Panc1 (cell line): ENCODE measurements at regions not wholly inside any gene's neighbourhood (a gene's known extent, or its start where the extent isn't known, plus 50 kb on each side); places are given as distances from the start of the nearest gene placed in this dataset.
"Not testable (repeated sequence)": the region's sequence is repeated elsewhere in the genome, so short reads cannot be mapped to it uniquely, and the experiment has no call there.

Experiments used
- ATAC-seq: fragments of 200-7000 bp; cut with Tn5 transposase; 2 replicates; pipeline ENCODE4 v1.9.1; 2020; ENCODE audit warnings: mild to moderate bottlenecking, moderate library complexity
- BruUV-seq: library from RNA; stranded (reverse); fragments of 400-500 nt; replicated peaks from 2 replicates; lab custom pipeline; 2021; lab: Mats Ljungman, UMichigan
- CTCF ChIA-PET: fragments of 300-600 bp; sonication (Branson Sonifier 250); formaldehyde crosslinking; loops from one replicate; lab custom pipeline; 2022; ENCODE audit warnings: antibody characterized with exemption; lab: Charles Lee
- POLR2A ChIA-PET: fragments of 300-600 bp; sonication (Branson Sonifier 250); formaldehyde crosslinking; loops from one replicate; lab custom pipeline; 2022; ENCODE audit warnings: antibody characterized with exemption; lab: Charles Lee
- DNase-seq: peaks from one replicate; pipeline ENCODE4 v3.0.0-alpha.2; 2010; ENCODE audit warnings: low read depth, low spot score
- H3K27ac ChIP-seq: 2 replicates; pipeline ENCODE4 v1.5.1; 2011; ENCODE audit warnings: mild to moderate bottlenecking, low read length, inconsistent platforms
- H3K27me3 ChIP-seq: fragments of 200-500 bp; sonication (Bioruptor generic); 2 replicates; pipeline ENCODE4 v1.6.0; 2014; ENCODE audit warnings: low read length, inconsistent platforms; ENCODE audit not compliant: control insufficient read depth, insufficient read depth
- H3K36me3 ChIP-seq: fragments of 200-500 bp; sonication (Bioruptor generic); 2 replicates; pipeline ENCODE4 v1.5.1; 2014; ENCODE audit warnings: inconsistent platforms, mild to moderate bottlenecking, low read length, moderate library complexity; ENCODE audit not compliant: control insufficient read depth, insufficient read depth
- H3K4me1 ChIP-seq: 2 replicates; pipeline ENCODE4 v1.5.1; 2011; ENCODE audit warnings: inconsistent platforms, mild to moderate bottlenecking, low read length, moderate library complexity; ENCODE audit not compliant: control insufficient read depth, insufficient read depth
- H3K4me3 ChIP-seq, 2 experiments: 2 replicates each; pipeline ENCODE4 v1.5.1; 2011 to 2012; ENCODE audit warnings: low read depth in 2 of 2, low read length in 2 of 2, mild to moderate bottlenecking in 2 of 2, inconsistent platforms in 1 of 2, moderate library complexity in 1 of 2
- H3K9me3 ChIP-seq: fragments of 200-500 bp; sonication (Bioruptor generic); 2 replicates; pipeline ENCODE4 v1.5.1; 2014; ENCODE audit warnings: low read depth, mild to moderate bottlenecking, inconsistent platforms, low read length, moderate library complexity; ENCODE audit not compliant: control insufficient read depth, insufficient read depth
- CTCF ChIP-seq: fragments of 450-650 bp; IDR thresholded peaks from 2 replicates; pipeline ENCODE4 v1.5.1; 2017; ENCODE audit warnings: mild to moderate bottlenecking
- POLR2AphosphoS5 ChIP-seq: IDR thresholded peaks from 2 replicates; pipeline ENCODE4 v1.6.1; 2012; ENCODE audit warnings: mild to moderate bottlenecking, low read depth, low read length, moderate library complexity
- REST ChIP-seq, 2 experiments: IDR thresholded peaks; 2 replicates each; pipeline ENCODE4 v1.6.1; 2011 to 2012; ENCODE audit warnings: low read depth in 2 of 2, control low read depth in 1 of 2, low read length in 1 of 2, mild to moderate bottlenecking in 1 of 2, moderate library complexity in 1 of 2; ENCODE audit not compliant: insufficient read depth in 1 of 2
- SIN3A ChIP-seq: IDR thresholded peaks from 2 replicates; pipeline ENCODE4 v1.6.1; 2012; ENCODE audit warnings: low read depth, mild to moderate bottlenecking, low read length, moderate library complexity, borderline replicate concordance; ENCODE audit not compliant: insufficient read depth
- TCF7L2 ChIP-seq: IDR thresholded peaks from 2 replicates; pipeline ENCODE4 v1.6.1; 2011; ENCODE audit warnings: mild to moderate bottlenecking, low read depth, low read length, inconsistent platforms
- in situ Hi-C: cut with HindIII; loops from 2 replicates; pipeline ENCODE4 v1.10.0; 2016; ENCODE audit warnings: low sequenced_read_pairs, low pct_unique_long_range_greater_than_20kb
- intact Hi-C: fragments of 100-400 bp; cut with micrococcal nuclease; formaldehyde crosslinking; loops from one replicate; pipeline ENCODE4 v1.10.0; 2022; ENCODE audit not compliant: unreplicated experiment

GRCh38 chr4:14920237-14920636, 82.0 kb upstream of the CPEB2 start:
- Histone ChIP-seq H3K4me1 (no peaks in the 10 kb centered on the region), H3K4me3 (no peak overlapping the region), H3K9me3 (no peaks in the 10 kb centered on the region), H3K27me3 (no peaks in the 10 kb centered on the region), H3K36me3 (no peaks in the 10 kb centered on the region), H3K27ac (no peak overlapping the region)
- ChIA-PET CTCF (no interaction called here), POLR2A (no interaction called here)
- ATAC-seq = no peak
- no peak for DNase-seq
- in situ Hi-C loops (no loop called here), intact Hi-C loops (no loop called here)
- TF ChIP-seq REST (IDR thresholded peaks at IDR 0.05; ENCODE audit: insufficient read depth in 1 of 2, low read depth in 2 of 2, low read length in 1 of 2) (no peak), CTCF (no peak), TCF7L2 (no peak), POLR2AphosphoS5 (no peak)
- no TSS peak for BruUV-seq

- no peaks in the 10 kb centered on the region for H3K9me3 ChIP-seq
- H3K4me3 ChIP-seq = no peak overlapping the region
- intact Hi-C loops (no loop called here), in situ Hi-C loops (no loop called here)
- ATAC-seq (no peak), DNase-seq (no peak)
- TF ChIP-seq REST (IDR thresholded peaks at IDR 0.05; ENCODE audit: insufficient read depth in 1 of 2, low read depth in 2 of 2, low read length in 1 of 2) (no peak), CTCF (no peak), TCF7L2 (no peak), SIN3A (no peak), POLR2AphosphoS5 (no peak)
- ChIA-PET CTCF (no interaction called here), POLR2A (interaction anchor here (0.7 kb wide), 1 partner anchor 35 kb away, joined by 3 read pairs; no protein-coding TSS in a partner anchor)
- no TSS peak for BruUV-seq
- no peak overlapping the region for H3K27ac ChIP-seq
- no peaks in the 10 kb centered on the region for H3K4me1 ChIP-seq
- no peaks in the 10 kb centered on the region for H3K36me3 ChIP-seq
- no peaks in the 10 kb centered on the region for H3K27me3 ChIP-seq
Observed at GRCh38 chr4:14920759-14921320, 81.4 kb upstream of the CPEB2 start.

GRCh38 chr4:14921781-14922180, 80.5 kb upstream of the CPEB2 start:
- DNase-seq, CTCF ChIA-PET: not testable (repeated sequence)

More at GRCh38 chr4:14921781-14922180, 80.5 kb upstream of the CPEB2 start:
- H3K27ac ChIP-seq, H3K36me3 ChIP-seq, POLR2A ChIA-PET, H3K4me1 ChIP-seq, H3K27me3 ChIP-seq, in situ Hi-C loops, H3K9me3 ChIP-seq, BruUV-seq, intact Hi-C loops, ATAC-seq, H3K4me3 ChIP-seq: not testable (repeated sequence)
